Hypothalamus (tissue), 51 donors: ENCODE measurements at regions not wholly inside any gene's neighbourhood (a gene's known extent, or its start where the extent isn't known, plus 50 kb on each side); places are given as distances from the start of the nearest gene placed in this dataset.
"Not testable (repeated sequence)": the region's sequence is repeated elsewhere in the genome, so short reads cannot be mapped to it uniquely, and the experiment has no call there.

ENCODE experiments used
- DNase-seq, 51 donors: peaks; one replicate each; lab custom pipeline; 2025; lab: John Stamatoyannopoulos, UW

- DNase-seq, result no peak
These were observed 97.6 kb downstream of the NFKBIZ start for GRCh38 chr3:101946906-101947305.

- no peak for DNase-seq
These were observed 101.2 kb downstream of the NFKBIZ start for GRCh38 chr3:101950510-101950909.

GRCh38 chr3:101950985-101951733 is 101.8 kb downstream of the NFKBIZ start:
- DNase-seq, result no peak

GRCh38 chr3:101954361-101954760 is 105.0 kb downstream of the NFKBIZ start:
- no peak for DNase-seq

GRCh38 chr3:101954936-101955335 is 105.6 kb downstream of the NFKBIZ start:
- DNase-seq, result no peak

- no peak for DNase-seq
These were observed 112.7 kb downstream of the NFKBIZ start for GRCh38 chr3:101962055-101962454.

- DNase-seq, result no peak
These were observed 114.6 kb downstream of the NFKBIZ start for GRCh38 chr3:101963902-101964362.

GRCh38 chr3:101964861-101965260 is 115.5 kb downstream of the NFKBIZ start:
- no peak for DNase-seq

- no peak for DNase-seq
These were observed 116.9 kb downstream of the NFKBIZ start for GRCh38 chr3:101966226-101966625.

- no peak for DNase-seq
These were observed 120.9 kb downstream of the NFKBIZ start for GRCh38 chr3:101970212-101970611.

GRCh38 chr3:101970905-101971304 is 121.6 kb downstream of the NFKBIZ start:
- DNase-seq, result no peak

- no peak for DNase-seq
These were observed 123.3 kb downstream of the NFKBIZ start for GRCh38 chr3:101972430-101973162.

GRCh38 chr3:101973163-101973505 is 123.8 kb downstream of the NFKBIZ start:
- DNase-seq, result no peak

- not testable (repeated sequence) for DNase-seq
These were observed 126.1 kb downstream of the NFKBIZ start for GRCh38 chr3:101975415-101975814.

- no peak for DNase-seq
These were observed 127.2 kb downstream of the NFKBIZ start for GRCh38 chr3:101976473-101976872.

GRCh38 chr3:101978348-101978747 is 129.0 kb downstream of the NFKBIZ start:
- DNase-seq, result no peak

GRCh38 chr3:101979033-101979432 is 129.7 kb downstream of the NFKBIZ start:
- DNase-seq, result no peak

GRCh38 chr3:101984356-101984755 is 135.0 kb downstream of the NFKBIZ start:
- DNase-seq, result no peak

GRCh38 chr3:101988596-101988995 is 139.3 kb downstream of the NFKBIZ start:
- DNase-seq, result no peak

GRCh38 chr3:101989578-101990200 is 140.4 kb downstream of the NFKBIZ start:
- DNase-seq, result no peak

- no peak for DNase-seq
These were observed 143.5 kb downstream of the NFKBIZ start for GRCh38 chr3:101992863-101993262.

GRCh38 chr3:101994386-101994785 is 145.1 kb downstream of the NFKBIZ start:
- DNase-seq, result no peak
